ENCODE measurements at regions not wholly inside any gene's neighbourhood (a gene's known extent, or its start where the extent isn't known, plus 50 kb on each side); places are given as distances from the start of the nearest gene placed in this dataset.

DNA sequence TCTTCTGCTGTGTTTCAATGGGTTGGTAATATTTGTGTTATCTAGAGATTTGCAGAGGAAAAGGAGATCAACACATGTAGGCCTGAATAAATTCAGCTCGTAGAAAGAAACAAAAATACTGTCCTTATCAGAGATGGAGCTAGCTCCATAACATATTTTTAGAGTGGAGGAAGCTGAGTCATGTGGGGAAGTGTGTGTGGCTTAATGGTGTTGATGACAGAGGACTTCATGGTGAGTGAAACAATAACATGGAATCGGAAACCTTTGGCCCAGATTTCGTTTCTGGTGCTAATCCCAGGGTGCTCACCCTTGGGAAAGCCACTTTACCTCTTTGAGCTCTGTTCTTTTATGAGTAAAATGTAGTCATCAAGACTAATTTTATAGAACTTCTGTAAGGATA is 825.0 kb downstream of the TLR4 start:
- H3K36me3 ChIP-seq: no peaks in the 10 kb centered on the region
- H3K9me3 ChIP-seq: no peaks in the 10 kb centered on the region
- no peaks in the 10 kb centered on the region for H3K27me3 ChIP-seq
- DNase-seq: no peak
- peaks cover 0 to 14% (median 4%) of the 10 kb centered on the region in 4 donors for H3K4me1 ChIP-seq
- 33 to 46% methylated on average over 3 of the region's 3 CpGs for WGBS, 2 donors
- intact Hi-C loops (cut with DNase I): no loop called here
- no peak overlapping the region for H3K4me3 ChIP-seq
- TF ChIP-seq, protein P1, sequence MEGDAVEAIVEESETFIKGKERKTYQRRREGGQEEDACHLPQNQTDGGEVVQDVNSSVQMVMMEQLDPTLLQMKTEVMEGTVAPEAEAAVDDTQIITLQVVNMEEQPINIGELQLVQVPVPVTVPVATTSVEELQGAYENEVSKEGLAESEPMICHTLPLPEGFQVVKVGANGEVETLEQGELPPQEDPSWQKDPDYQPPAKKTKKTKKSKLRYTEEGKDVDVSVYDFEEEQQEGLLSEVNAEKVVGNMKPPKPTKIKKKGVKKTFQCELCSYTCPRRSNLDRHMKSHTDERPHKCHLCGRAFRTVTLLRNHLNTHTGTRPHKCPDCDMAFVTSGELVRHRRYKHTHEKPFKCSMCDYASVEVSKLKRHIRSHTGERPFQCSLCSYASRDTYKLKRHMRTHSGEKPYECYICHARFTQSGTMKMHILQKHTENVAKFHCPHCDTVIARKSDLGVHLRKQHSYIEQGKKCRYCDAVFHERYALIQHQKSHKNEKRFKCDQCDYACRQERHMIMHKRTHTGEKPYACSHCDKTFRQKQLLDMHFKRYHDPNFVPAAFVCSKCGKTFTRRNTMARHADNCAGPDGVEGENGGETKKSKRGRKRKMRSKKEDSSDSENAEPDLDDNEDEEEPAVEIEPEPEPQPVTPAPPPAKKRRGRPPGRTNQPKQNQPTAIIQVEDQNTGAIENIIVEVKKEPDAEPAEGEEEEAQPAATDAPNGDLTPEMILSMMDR (IDR thresholded peaks at IDR 0.05): no peak
- TF ChIP-seq POLR2AphosphoS5 (IDR thresholded peaks at IDR 0.05) (no peak), POLR2A (IDR thresholded peaks at IDR 0.05) (no peak), EP300 (IDR thresholded peaks at IDR 0.05) (no peak)
- no peak overlapping the region for H3K27ac ChIP-seq

DNA sequence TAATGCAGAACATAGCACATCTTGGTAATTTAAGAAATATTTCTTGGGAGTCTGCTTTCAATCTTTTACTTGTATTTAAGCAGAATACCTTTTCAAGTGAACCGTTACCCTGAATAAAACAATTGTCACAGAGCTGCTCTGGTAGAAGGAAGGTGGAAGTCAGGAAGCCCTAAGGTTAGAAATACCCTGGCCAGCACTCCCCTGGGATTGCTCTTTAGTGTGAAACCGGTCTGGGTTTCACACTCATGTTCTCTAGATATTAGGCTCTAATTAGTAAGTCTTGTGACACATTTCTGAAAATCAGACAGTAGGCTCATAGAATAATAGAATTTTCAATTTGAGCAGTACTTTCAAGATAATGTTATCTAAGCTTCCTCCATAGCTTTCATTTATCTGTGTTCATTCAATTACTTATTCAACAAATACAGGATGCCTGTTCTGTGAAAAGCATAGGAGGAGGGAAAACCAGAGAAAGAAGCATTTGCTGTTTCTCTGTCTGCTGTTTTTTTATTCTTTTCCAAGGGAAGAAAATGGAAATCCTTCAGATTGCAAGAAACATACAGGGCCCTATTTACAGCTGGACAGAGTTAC is 825.5 kb downstream of the TLR4 start:
- WGBS, 2 donors: 54 to 82% methylated on average over 2 of the region's 2 CpGs
- Histone ChIP-seq H3K4me1 (peaks cover 0 to 14% (median 4%) of the 10 kb centered on the region in 4 donors), H3K27me3 (no peaks in the 10 kb centered on the region), H3K27ac (no peak overlapping the region), H3K4me3 (no peak overlapping the region), H3K36me3 (no peaks in the 10 kb centered on the region), H3K9me3 (no peaks in the 10 kb centered on the region)
- intact Hi-C loops (cut with DNase I): no loop called here
- DNase-seq: no peak
- TF ChIP-seq, protein P1 (IDR thresholded peaks at IDR 0.05): no peak
- TF ChIP-seq POLR2A (IDR thresholded peaks at IDR 0.05): no peak
- no peak for TF ChIP-seq EP300 (IDR thresholded peaks at IDR 0.05)
- TF ChIP-seq POLR2AphosphoS5 (IDR thresholded peaks at IDR 0.05): no peak

DNA sequence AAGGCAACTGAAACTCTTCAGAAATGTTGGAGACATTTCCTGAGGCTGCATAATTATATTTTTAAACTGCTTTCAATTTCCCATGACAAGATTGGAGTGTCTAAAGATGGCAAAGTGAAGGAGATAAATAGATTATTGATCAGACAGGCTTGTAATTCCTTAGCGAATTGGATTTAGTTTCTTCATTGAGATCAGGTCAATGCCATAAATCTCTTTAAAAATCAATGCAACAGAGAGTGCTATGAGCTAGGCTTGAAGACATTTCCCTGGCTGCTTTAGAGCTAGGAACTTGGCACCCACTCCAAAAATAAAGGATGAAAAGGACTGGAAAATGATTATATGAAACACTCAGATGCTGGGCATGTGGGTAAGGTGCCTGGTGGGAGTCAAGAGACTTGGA is 828.4 kb downstream of the TLR4 start:
- peaks cover 0 to 14% (median 4%) of the 10 kb centered on the region in 4 donors for H3K4me1 ChIP-seq
- 91% methylated on average over 1 of the region's 1 CpG for WGBS, 2 donors
- no peaks in the 10 kb centered on the region for H3K9me3 ChIP-seq
- no peaks in the 10 kb centered on the region for H3K27me3 ChIP-seq
- no peaks in the 10 kb centered on the region for H3K36me3 ChIP-seq
- no peak for DNase-seq
- intact Hi-C loops (cut with DNase I): no loop called here
- TF ChIP-seq, protein P1 (IDR thresholded peaks at IDR 0.05): no peak
- no peak for TF ChIP-seq POLR2A (IDR thresholded peaks at IDR 0.05)
- TF ChIP-seq EP300 (IDR thresholded peaks at IDR 0.05): no peak
- no peak for TF ChIP-seq POLR2AphosphoS5 (IDR thresholded peaks at IDR 0.05)
- no peak overlapping the region for H3K4me3 ChIP-seq
- no peak overlapping the region for H3K27ac ChIP-seq

DNA sequence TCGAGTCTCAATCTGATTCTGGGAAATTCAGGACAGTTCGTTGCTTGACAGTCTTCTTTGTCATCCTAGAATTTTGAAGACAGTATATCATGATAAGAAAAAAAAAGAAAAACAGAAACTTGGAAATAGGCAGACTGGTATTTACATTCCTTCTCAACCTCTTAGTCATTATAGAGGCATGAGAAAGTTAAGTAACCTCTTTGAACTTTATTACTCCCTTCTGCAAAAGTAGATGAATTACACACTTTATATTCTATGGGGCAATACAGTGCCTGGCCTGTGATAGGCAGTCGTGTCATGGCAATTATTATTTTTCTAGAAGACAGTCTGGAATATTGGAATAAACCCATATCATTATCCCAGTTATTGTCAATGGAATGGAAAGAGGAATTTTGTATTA is 828.9 kb downstream of the TLR4 start:
- WGBS, 2 donors: 60 to 85% methylated on average over 3 of the region's 3 CpGs
- H3K36me3 ChIP-seq: no peaks in the 10 kb centered on the region
- DNase-seq: no peak
- H3K4me1 ChIP-seq: peaks cover 0 to 14% (median 4%) of the 10 kb centered on the region in 4 donors
- H3K27me3 ChIP-seq: no peaks in the 10 kb centered on the region
- TF ChIP-seq EP300 (IDR thresholded peaks at IDR 0.05) (no peak), POLR2AphosphoS5 (IDR thresholded peaks at IDR 0.05) (no peak), POLR2A (IDR thresholded peaks at IDR 0.05) (no peak)
- intact Hi-C loops (cut with DNase I): no loop called here
- no peak overlapping the region for H3K27ac ChIP-seq
- no peak overlapping the region for H3K4me3 ChIP-seq
- H3K9me3 ChIP-seq: no peaks in the 10 kb centered on the region

DNA sequence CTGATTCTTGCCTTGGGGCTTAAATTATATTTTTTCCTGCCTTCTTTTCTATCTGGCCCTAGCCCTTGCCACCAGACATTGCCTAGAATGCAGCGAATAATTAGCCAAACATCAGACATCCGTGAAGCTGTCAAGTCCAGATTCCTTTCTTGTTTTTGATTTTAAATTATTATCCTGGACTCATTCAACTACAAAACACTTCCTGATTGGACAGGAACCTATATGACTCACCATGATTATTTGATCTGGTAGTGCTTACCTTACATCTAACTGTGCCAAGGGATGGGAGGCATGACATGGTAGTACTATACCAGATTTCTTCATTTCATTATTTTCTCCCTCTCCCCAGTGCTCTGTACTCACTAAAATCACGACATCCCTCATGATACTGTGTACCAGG is 829.6 kb downstream of the TLR4 start:
- H3K9me3 ChIP-seq: no peaks in the 10 kb centered on the region
- H3K27ac ChIP-seq: no peak overlapping the region
- H3K36me3 ChIP-seq: no peaks in the 10 kb centered on the region
- H3K27me3 ChIP-seq: no peaks in the 10 kb centered on the region
- peaks cover 0 to 14% (median 4%) of the 10 kb centered on the region in 4 donors for H3K4me1 ChIP-seq
- WGBS, 2 donors: 63 to 74% methylated on average over 3 of the region's 3 CpGs
- no peak for TF ChIP-seq EP300 (IDR thresholded peaks at IDR 0.05)
- TF ChIP-seq POLR2AphosphoS5 (IDR thresholded peaks at IDR 0.05): no peak
- TF ChIP-seq, protein P1 (IDR thresholded peaks at IDR 0.05): no peak
- no peak for TF ChIP-seq POLR2A (IDR thresholded peaks at IDR 0.05)
- intact Hi-C loops (cut with DNase I): no loop called here
- H3K4me3 ChIP-seq: no peak overlapping the region
- no peak for DNase-seq
